Erythroblast (primary cell): ENCODE measurements at regions not wholly inside any gene's neighbourhood (a gene's known extent, or its start where the extent isn't known, plus 50 kb on each side); places are given as distances from the start of the nearest gene placed in this dataset.

Experiments
- DNase-seq, 2 experiments: peaks; one replicate each; lab custom pipeline; 2025; lab: John Stamatoyannopoulos, UW
- GATA1 ChIP-seq: IDR thresholded peaks from 2 replicates; pipeline ENCODE4 v1.6.1; 2011; ENCODE audit warnings: low read depth, mild to moderate bottlenecking, control low read depth, low read length, moderate library complexity
- POLR2A ChIP-seq: IDR thresholded peaks from 2 replicates; pipeline ENCODE4 v1.6.1; 2011; ENCODE audit warnings: mild to moderate bottlenecking, low read length

- DNase-seq, result no peak
- TF ChIP-seq GATA1 (no peak), POLR2A (no peak)
Observed at GRCh38 chr4:4605849-4606248, 64.0 kb upstream of the STX18 start.

DNA sequence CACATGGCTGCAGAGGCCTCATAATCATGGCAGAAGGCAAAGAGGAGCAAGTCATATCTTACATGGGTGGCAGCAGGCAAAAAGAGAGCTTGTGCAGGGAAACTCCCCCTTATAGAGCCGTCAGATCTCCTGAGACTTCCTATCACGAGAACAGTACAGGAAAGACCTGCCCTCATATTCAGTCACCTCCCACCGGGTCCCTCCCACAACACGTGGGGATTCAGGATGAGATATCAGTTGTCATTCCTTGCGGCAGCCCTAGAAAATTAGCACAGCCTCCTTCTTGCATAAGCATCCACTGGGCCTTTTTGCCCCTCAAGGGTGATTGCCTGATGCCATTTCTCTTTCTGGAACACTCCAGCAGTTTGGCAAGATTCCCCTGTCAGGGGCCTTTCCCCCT lies 61.7 kb upstream of the STX18 start:
- TF ChIP-seq POLR2A (no peak), GATA1 (no peak)
- DNase-seq, result no peak

- no peak for TF ChIP-seq POLR2A
- TF ChIP-seq GATA1, result no peak
Observed at GRCh38 chr4:4603067-4603466, 61.2 kb upstream of the STX18 start.

GRCh38 chr4:4602468-4602867 lies 60.6 kb upstream of the STX18 start:
- TF ChIP-seq POLR2A (no peak), GATA1 (no peak)
- DNase-seq, result no peak

More at GRCh38 chr4:4603067-4603466, 61.2 kb upstream of the STX18 start:
- no peak for DNase-seq

- no peak for DNase-seq
- no peak for TF ChIP-seq GATA1
- TF ChIP-seq POLR2A, result no peak
Observed at GRCh38 chr4:4601803-4602369, 60.0 kb upstream of the STX18 start.

GRCh38 chr4:4599481-4600275 lies 57.8 kb upstream of the STX18 start:
- no peak for DNase-seq
- TF ChIP-seq GATA1 (no peak), POLR2A (no peak)

GRCh38 chr4:4598851-4599411 lies 57.1 kb upstream of the STX18 start:
- DNase-seq, result no peak
- no peak for TF ChIP-seq POLR2A
- TF ChIP-seq GATA1, result no peak

GRCh38 chr4:4596720-4597119 lies 54.9 kb upstream of the STX18 start:
- DNase-seq, result no peak
- TF ChIP-seq POLR2A, result no peak
- TF ChIP-seq GATA1, result no peak

- no peak for TF ChIP-seq POLR2A
- no peak for DNase-seq
Observed at GRCh38 chr4:4595252-4595651, 53.4 kb upstream of the STX18 start.

DNA sequence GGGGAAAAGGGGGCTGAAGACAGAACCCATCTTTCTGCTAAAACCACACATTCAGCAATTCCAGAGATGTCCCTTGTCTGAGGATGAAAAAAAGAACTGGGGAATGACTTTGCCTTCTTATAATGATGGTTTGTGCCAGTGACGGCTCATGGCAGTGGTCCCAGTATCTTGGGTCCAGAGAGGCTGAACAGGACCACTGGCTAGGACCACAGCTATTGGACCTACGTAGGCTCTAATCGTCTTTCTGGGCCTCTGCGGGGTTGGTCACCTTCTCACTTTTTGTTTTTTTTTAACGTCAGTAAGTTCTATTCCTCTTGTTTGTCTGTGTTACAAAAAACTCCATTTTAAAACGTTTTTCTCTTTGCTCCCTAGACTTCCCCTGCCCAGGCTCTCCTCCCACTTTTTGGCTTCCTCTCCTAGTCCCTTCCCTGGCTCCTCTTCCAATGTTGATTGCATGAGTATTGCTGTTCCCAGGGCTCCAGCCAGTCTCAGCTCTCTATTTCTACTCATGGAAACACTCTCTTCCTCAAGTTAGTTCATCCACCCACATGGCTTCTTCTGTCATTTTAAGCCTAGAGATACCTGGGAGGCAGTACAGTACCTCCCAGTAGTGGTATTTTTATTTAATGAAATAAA lies 52.6 kb upstream of the STX18 start:
- no peak for TF ChIP-seq GATA1
- no peak for TF ChIP-seq POLR2A
- DNase-seq, result no peak

- TF ChIP-seq GATA1 (no peak), POLR2A (no peak)
- DNase-seq, result no peak
Observed at GRCh38 chr4:4593596-4594284, 51.9 kb upstream of the STX18 start.

DNA sequence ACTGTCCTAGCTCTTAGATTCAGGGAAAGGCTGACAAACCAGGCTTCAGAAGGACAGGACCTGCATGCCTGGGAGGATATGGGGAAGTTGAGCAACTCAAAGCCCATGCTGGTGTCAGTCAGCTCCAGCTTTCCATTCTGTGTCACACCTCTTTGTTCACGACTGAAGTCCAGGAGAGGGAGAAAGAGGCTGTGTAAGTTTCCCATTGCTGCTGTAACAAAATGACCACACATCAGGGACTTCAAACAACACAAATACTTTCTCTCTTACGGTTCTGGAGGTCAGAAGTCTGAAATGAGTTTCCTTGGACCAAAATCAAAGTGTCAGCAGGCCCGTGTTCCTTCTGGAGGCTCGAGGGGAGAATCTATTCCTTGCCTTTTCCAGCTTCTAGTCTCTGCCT lies 50.6 kb upstream of the STX18 start:
- TF ChIP-seq POLR2A (no peak), GATA1 (no peak)
- no peak for DNase-seq
